ENCODE measurements at regions not wholly inside any gene's neighbourhood (a gene's known extent, or its start where the extent isn't known, plus 50 kb on each side); places are given as distances from the start of the nearest gene placed in this dataset.

- no peaks in the 10 kb centered on the region for H3K79me2 ChIP-seq (ENCODE audit: insufficient read depth, low read length)
- no peak for DNase-seq (ENCODE audit: insufficient read length, low spot score, missing footprints)
- no peaks in the 10 kb centered on the region for H3K36me3 ChIP-seq (ENCODE audit: insufficient read depth, low read length)
- no peaks in the 10 kb centered on the region for H3K27me3 ChIP-seq (ENCODE audit: insufficient read depth, low read length)
- no peak overlapping the region for H3K4me3 ChIP-seq (ENCODE audit: insufficient read depth, low read length)
- no peak for TF ChIP-seq CTCF (IDR thresholded peaks at IDR 0.05; ENCODE audit: extremely low read depth, low read depth, low read length)
- no peaks in the 10 kb centered on the region for H4K20me1 ChIP-seq (ENCODE audit: insufficient read depth, low read length)
- H3K27ac ChIP-seq (ENCODE audit: low read depth, low read length), result no peak overlapping the region
- no peaks in the 10 kb centered on the region for H3K9me3 ChIP-seq (ENCODE audit: low read depth, low read length)
- no peak overlapping the region for H3K4me2 ChIP-seq (ENCODE audit: insufficient read depth, low read length)
- H2AFZ ChIP-seq (ENCODE audit: low read length), result no peak overlapping the region
- peaks cover 28% of the 10 kb centered on the region for H3K4me1 ChIP-seq (ENCODE audit: insufficient read depth, low read length)
These were observed 74.2 kb upstream of the KSR1 start for GRCh38 chr17:27382025-27382424.

- Histone ChIP-seq H3K4me2 (ENCODE audit: insufficient read depth, low read length) (peak overlapping the region; percentile 59), H3K4me3 (ENCODE audit: insufficient read depth, low read length) (no peak overlapping the region), H3K36me3 (ENCODE audit: insufficient read depth, low read length) (no peaks in the 10 kb centered on the region), H3K9me3 (ENCODE audit: low read depth, low read length) (no peaks in the 10 kb centered on the region), H3K4me1 (ENCODE audit: insufficient read depth, low read length) (peaks cover 25% of the 10 kb centered on the region), H3K27ac (ENCODE audit: low read depth, low read length) (peak overlapping the region; percentile 74), H3K79me2 (ENCODE audit: insufficient read depth, low read length) (no peaks in the 10 kb centered on the region), H3K27me3 (ENCODE audit: insufficient read depth, low read length) (no peaks in the 10 kb centered on the region), H2AFZ (ENCODE audit: low read length) (no peak overlapping the region), H4K20me1 (ENCODE audit: insufficient read depth, low read length) (no peaks in the 10 kb centered on the region)
- DNase-seq (ENCODE audit: insufficient read length, low spot score, missing footprints), result peak; percentile 96
- no peak for TF ChIP-seq CTCF (IDR thresholded peaks at IDR 0.05; ENCODE audit: extremely low read depth, low read depth, low read length)
These were observed 72.0 kb upstream of the KSR1 start for GRCh38 chr17:27384261-27384701.

- H3K4me2 ChIP-seq (ENCODE audit: insufficient read depth, low read length), result peak overlapping the region; percentile 9
- peak; percentile 59 for DNase-seq (ENCODE audit: insufficient read length, low spot score, missing footprints)
- no peak for TF ChIP-seq CTCF (IDR thresholded peaks at IDR 0.05; ENCODE audit: extremely low read depth, low read depth, low read length)
These were observed 71.5 kb upstream of the KSR1 start for GRCh38 chr17:27384726-27385125.

GRCh38 chr17:27385626-27386025 lies 70.6 kb upstream of the KSR1 start:
- no peak overlapping the region for H2AFZ ChIP-seq (ENCODE audit: low read length)
- H4K20me1 ChIP-seq (ENCODE audit: insufficient read depth, low read length), result no peaks in the 10 kb centered on the region
- H3K4me2 ChIP-seq (ENCODE audit: insufficient read depth, low read length), result no peak overlapping the region
- H3K9me3 ChIP-seq (ENCODE audit: low read depth, low read length), result no peaks in the 10 kb centered on the region
- no peak overlapping the region for H3K4me3 ChIP-seq (ENCODE audit: insufficient read depth, low read length)
- DNase-seq (ENCODE audit: insufficient read length, low spot score, missing footprints), result no peak
- H3K27me3 ChIP-seq (ENCODE audit: insufficient read depth, low read length), result no peaks in the 10 kb centered on the region
- no peak overlapping the region for H3K27ac ChIP-seq (ENCODE audit: low read depth, low read length)
- H3K79me2 ChIP-seq (ENCODE audit: insufficient read depth, low read length), result no peaks in the 10 kb centered on the region
- peaks cover 17% of the 10 kb centered on the region for H3K4me1 ChIP-seq (ENCODE audit: insufficient read depth, low read length)
- no peak for TF ChIP-seq CTCF (IDR thresholded peaks at IDR 0.05; ENCODE audit: extremely low read depth, low read depth, low read length)
- no peaks in the 10 kb centered on the region for H3K36me3 ChIP-seq (ENCODE audit: insufficient read depth, low read length)

More at GRCh38 chr17:27384726-27385125, 71.5 kb upstream of the KSR1 start:
- Histone ChIP-seq H3K27ac (ENCODE audit: low read depth, low read length) (peak overlapping the region; percentile 74), H4K20me1 (ENCODE audit: insufficient read depth, low read length) (no peaks in the 10 kb centered on the region), H3K36me3 (ENCODE audit: insufficient read depth, low read length) (no peaks in the 10 kb centered on the region), H3K27me3 (ENCODE audit: insufficient read depth, low read length) (no peaks in the 10 kb centered on the region), H3K79me2 (ENCODE audit: insufficient read depth, low read length) (no peaks in the 10 kb centered on the region), H3K9me3 (ENCODE audit: low read depth, low read length) (no peaks in the 10 kb centered on the region), H2AFZ (ENCODE audit: low read length) (no peak overlapping the region), H3K4me3 (ENCODE audit: insufficient read depth, low read length) (no peak overlapping the region), H3K4me1 (ENCODE audit: insufficient read depth, low read length) (peaks cover 24% of the 10 kb centered on the region)

Measured in osteoblast (primary cell).